AG09309 (cell line): ENCODE measurements at regions not wholly inside any gene's neighbourhood (a gene's known extent, or its start where the extent isn't known, plus 50 kb on each side); places are given as distances from the start of the nearest gene placed in this dataset.
"Not testable (repeated sequence)": the region's sequence is repeated elsewhere in the genome, so short reads cannot be mapped to it uniquely, and the experiment has no call there.

Experiments used
- DNase-seq: peaks from one replicate; pipeline ENCODE4 v3.0.0-alpha.2; 2010; ENCODE audit warnings: low read depth
- H3K4me3 ChIP-seq: 2 replicates; pipeline ENCODE4 v1.5.1; 2011; ENCODE audit warnings: mild to moderate bottlenecking, low read depth, low read length, moderate library complexity; ENCODE audit not compliant: control insufficient read depth
- CTCF ChIP-seq: IDR thresholded peaks from 2 replicates; pipeline ENCODE4 v1.5.1; 2011; ENCODE audit warnings: mild to moderate bottlenecking, low read depth, low read length, inconsistent platforms; ENCODE audit not compliant: insufficient read depth, control insufficient read depth; ENCODE audit errors: missing control alignments

GRCh38 chr13:58341318-58341717 lies 709.8 kb downstream of the PCDH17 start:
- no peak overlapping the region for H3K4me3 ChIP-seq
- no peak for DNase-seq
- TF ChIP-seq CTCF = no peak

- no peak for TF ChIP-seq CTCF
- no peak overlapping the region for H3K4me3 ChIP-seq
- no peak for DNase-seq
Measured at GRCh38 chr13:58343076-58343475, 711.5 kb downstream of the PCDH17 start.

- not testable (repeated sequence) for H3K4me3 ChIP-seq
Measured at GRCh38 chr13:58352100-58352499, 720.6 kb downstream of the PCDH17 start.

GRCh38 chr13:58369936-58370335 lies 738.4 kb downstream of the PCDH17 start:
- TF ChIP-seq CTCF = no peak
- no peak for DNase-seq
- no peak overlapping the region for H3K4me3 ChIP-seq

More at GRCh38 chr13:58352100-58352499, 720.6 kb downstream of the PCDH17 start:
- DNase-seq = not testable (repeated sequence)

GRCh38 chr13:58376349-58376748 lies 744.8 kb downstream of the PCDH17 start:
- H3K4me3 ChIP-seq = no peak overlapping the region
- no peak for DNase-seq
- no peak for TF ChIP-seq CTCF

GRCh38 chr13:58376775-58377174 lies 745.2 kb downstream of the PCDH17 start:
- no peak for DNase-seq
- H3K4me3 ChIP-seq = no peak overlapping the region
- TF ChIP-seq CTCF = no peak

- H3K4me3 ChIP-seq = no peak overlapping the region
- no peak for TF ChIP-seq CTCF
- no peak for DNase-seq
Measured at GRCh38 chr13:58379221-58379620, 747.7 kb downstream of the PCDH17 start.

- H3K4me3 ChIP-seq, DNase-seq: not testable (repeated sequence)
Measured at GRCh38 chr13:58385336-58385735, 753.8 kb downstream of the PCDH17 start.
